ENCODE measurements at regions not wholly inside any gene's neighbourhood (a gene's known extent, or its start where the extent isn't known, plus 50 kb on each side); places are given as distances from the start of the nearest gene placed in this dataset.

GRCh38 chr10:44675387-44675874, 235.7 kb upstream of the TMEM72 start:
- no peak for DNase-seq (ENCODE audit: low read depth in 1 of 2, low spot score in 1 of 2)

GRCh38 chr10:44680764-44681163, 230.4 kb upstream of the TMEM72 start:
- DNase-seq (ENCODE audit: low read depth in 1 of 2, low spot score in 1 of 2): no peak

- no peak for DNase-seq (ENCODE audit: low read depth in 1 of 2, low spot score in 1 of 2)
Observed at GRCh38 chr10:44682507-44682906, 228.6 kb upstream of the TMEM72 start.

- no peak for DNase-seq (ENCODE audit: low read depth in 1 of 2, low spot score in 1 of 2)
Observed at GRCh38 chr10:44684661-44685060, 226.5 kb upstream of the TMEM72 start.

- no peak for DNase-seq (ENCODE audit: low read depth in 1 of 2, low spot score in 1 of 2)
Observed at GRCh38 chr10:44685220-44685619, 225.9 kb upstream of the TMEM72 start.

- no peak for DNase-seq (ENCODE audit: low read depth in 1 of 2, low spot score in 1 of 2)
Observed at GRCh38 chr10:44685747-44686146, 225.4 kb upstream of the TMEM72 start.

- no peak for DNase-seq (ENCODE audit: low read depth in 1 of 2, low spot score in 1 of 2)
Observed at GRCh38 chr10:44689368-44689767, 221.8 kb upstream of the TMEM72 start.

- no peak for DNase-seq (ENCODE audit: low read depth in 1 of 2, low spot score in 1 of 2)
Observed at GRCh38 chr10:44696496-44696895, 214.6 kb upstream of the TMEM72 start.

GRCh38 chr10:44697116-44697515, 214.0 kb upstream of the TMEM72 start:
- no peak for DNase-seq (ENCODE audit: low read depth in 1 of 2, low spot score in 1 of 2)

- DNase-seq (ENCODE audit: low read depth in 1 of 2, low spot score in 1 of 2): no peak
Observed at GRCh38 chr10:44702531-44702930, 208.6 kb upstream of the TMEM72 start.

GRCh38 chr10:44703241-44704155, 207.6 kb upstream of the TMEM72 start:
- DNase-seq (ENCODE audit: low read depth in 1 of 2, low spot score in 1 of 2): no peak

GRCh38 chr10:44704616-44705015, 206.5 kb upstream of the TMEM72 start:
- no peak for DNase-seq (ENCODE audit: low read depth in 1 of 2, low spot score in 1 of 2)

- DNase-seq (ENCODE audit: low read depth in 1 of 2, low spot score in 1 of 2): no peak
Observed at GRCh38 chr10:44706745-44707144, 204.4 kb upstream of the TMEM72 start.

- DNase-seq (ENCODE audit: low read depth in 1 of 2, low spot score in 1 of 2): no peak
Observed at GRCh38 chr10:44713307-44713706, 197.8 kb upstream of the TMEM72 start.

GRCh38 chr10:44714451-44714850, 196.7 kb upstream of the TMEM72 start:
- no peak for DNase-seq (ENCODE audit: low read depth in 1 of 2, low spot score in 1 of 2)

- DNase-seq (ENCODE audit: low read depth in 1 of 2, low spot score in 1 of 2): no peak
Observed at GRCh38 chr10:44715136-44715535, 196.0 kb upstream of the TMEM72 start.

GRCh38 chr10:44716470-44717015, 194.6 kb upstream of the TMEM72 start:
- DNase-seq (ENCODE audit: low read depth in 1 of 2, low spot score in 1 of 2): no peak

- no peak for DNase-seq (ENCODE audit: low read depth in 1 of 2, low spot score in 1 of 2)
Observed at GRCh38 chr10:44723082-44723481, 188.1 kb upstream of the TMEM72 start.

GRCh38 chr10:44723619-44724325, 187.4 kb upstream of the TMEM72 start:
- DNase-seq (ENCODE audit: low read depth in 1 of 2, low spot score in 1 of 2): no peak

GRCh38 chr10:44724415-44725174, 186.5 kb upstream of the TMEM72 start:
- DNase-seq (ENCODE audit: low read depth in 1 of 2, low spot score in 1 of 2): no peak

- DNase-seq (ENCODE audit: low read depth in 1 of 2, low spot score in 1 of 2): no peak
Observed at GRCh38 chr10:44725404-44725803, 185.7 kb upstream of the TMEM72 start.
